Subcutaneous abdominal adipose tissue (tissue), 5 donors: ENCODE measurements at regions not wholly inside any gene's neighbourhood (a gene's known extent, or its start where the extent isn't known, plus 50 kb on each side); places are given as distances from the start of the nearest gene placed in this dataset.
"Not testable (repeated sequence)": the region's sequence is repeated elsewhere in the genome, so short reads cannot be mapped to it uniquely, and the experiment has no call there.

Experiments used
- H3K27ac ChIP-seq: one replicate; pipeline ENCODE4 v1.7.0; 2013; ENCODE audit warnings: low read depth, mild to moderate bottlenecking, inconsistent platforms, low read length, moderate library complexity
- H3K27me3 ChIP-seq, 5 donors: one replicate each; pipeline ENCODE4 v1.7.0; 2013; ENCODE audit warnings: low read length in 5 of 5, inconsistent platforms in 1 of 5; ENCODE audit not compliant: control insufficient read depth in 5 of 5, insufficient read depth in 4 of 5
- H3K36me3 ChIP-seq, 5 donors: one replicate each; pipeline ENCODE4 v1.7.0; 2013; ENCODE audit warnings: low read length in 5 of 5; ENCODE audit not compliant: control insufficient read depth in 5 of 5, insufficient read depth in 5 of 5
- H3K4me1 ChIP-seq, 5 donors: one replicate each; pipeline ENCODE4 v1.7.0; 2013; ENCODE audit warnings: low read length in 5 of 5, mild to moderate bottlenecking in 3 of 5, moderate library complexity in 1 of 5; ENCODE audit not compliant: control insufficient read depth in 5 of 5, insufficient read depth in 5 of 5
- H3K4me3 ChIP-seq, 5 donors: one replicate each; pipeline ENCODE4 v1.7.0; 2013; ENCODE audit warnings: low read length in 5 of 5, low read depth in 1 of 5
- H3K9ac ChIP-seq, 5 donors: one replicate each; pipeline ENCODE4 v1.7.0; 2013; ENCODE audit warnings: low read length in 5 of 5, mild to moderate bottlenecking in 4 of 5, moderate library complexity in 3 of 5
- H3K9me3 ChIP-seq, 5 donors: one replicate each; pipeline ENCODE4 v1.7.0; 2013; ENCODE audit warnings: low read length in 5 of 5; ENCODE audit not compliant: control insufficient read depth in 5 of 5
- donor health status: healthy.
- donor health status: healthy.
- donor health status: healthy.
- donor health status: healthy.
- donor health status: healthy.

GRCh38 chr21:38905752-38906151, 100.0 kb downstream of the ETS2 start:
- no peaks in the 10 kb centered on the region for H3K36me3 ChIP-seq
- H3K9me3 ChIP-seq = peaks cover 0 to 6% (median 0%) of the 10 kb centered on the region in 5 donors
- H3K27ac ChIP-seq = no peak overlapping the region

GRCh38 chr21:38905328-38905727, 99.6 kb downstream of the ETS2 start:
- no peaks in the 10 kb centered on the region for H3K36me3 ChIP-seq
- H3K27me3 ChIP-seq = no peaks in the 10 kb centered on the region
- no peak overlapping the region for H3K9ac ChIP-seq
- H3K4me3 ChIP-seq = no peak overlapping the region
- H3K27ac ChIP-seq = no peak overlapping the region
- peaks cover 0 to 6% (median 0%) of the 10 kb centered on the region in 5 donors for H3K9me3 ChIP-seq
- peaks cover 4 to 32% (median 12%) of the 10 kb centered on the region in 5 donors for H3K4me1 ChIP-seq

More at GRCh38 chr21:38905752-38906151, 100.0 kb downstream of the ETS2 start:
- peaks cover 4 to 36% (median 14%) of the 10 kb centered on the region in 5 donors for H3K4me1 ChIP-seq
- H3K4me3 ChIP-seq = no peak overlapping the region
- H3K9ac ChIP-seq = no peak overlapping the region
- H3K27me3 ChIP-seq = no peaks in the 10 kb centered on the region

- Histone ChIP-seq H3K36me3 (no peaks in the 10 kb centered on the region), H3K27ac (no peak overlapping the region), H3K4me3 (no peak overlapping the region), H3K4me1 (peaks cover 0 to 19% (median 9%) of the 10 kb centered on the region in 5 donors), H3K9me3 (peaks cover 0 to 6% (median 0%) of the 10 kb centered on the region in 5 donors), H3K9ac (no peak overlapping the region), H3K27me3 (no peaks in the 10 kb centered on the region)
These were observed 98.0 kb downstream of the ETS2 start for GRCh38 chr21:38903690-38904139.

- peaks cover 0 to 17% (median 9%) of the 10 kb centered on the region in 5 donors for H3K4me1 ChIP-seq
- H3K4me3 ChIP-seq = no peak overlapping the region
- no peaks in the 10 kb centered on the region for H3K27me3 ChIP-seq
- H3K27ac ChIP-seq = no peak overlapping the region
- H3K9ac ChIP-seq = no peak overlapping the region
- peaks cover 0 to 6% (median 0%) of the 10 kb centered on the region in 5 donors for H3K9me3 ChIP-seq
- no peaks in the 10 kb centered on the region for H3K36me3 ChIP-seq
These were observed 97.1 kb downstream of the ETS2 start for GRCh38 chr21:38902608-38903445.

GRCh38 chr21:38900499-38900898, 94.8 kb downstream of the ETS2 start:
- H3K4me3 ChIP-seq = no peak overlapping the region
- no peak overlapping the region for H3K27ac ChIP-seq
- peaks cover 0 to 4% (median 0%) of the 10 kb centered on the region in 5 donors for H3K4me1 ChIP-seq
- no peaks in the 10 kb centered on the region for H3K27me3 ChIP-seq
- peaks cover 0 to 6% (median 0%) of the 10 kb centered on the region in 5 donors for H3K9me3 ChIP-seq
- H3K36me3 ChIP-seq = no peaks in the 10 kb centered on the region
- no peak overlapping the region for H3K9ac ChIP-seq

GRCh38 chr21:38899985-38900384, 94.3 kb downstream of the ETS2 start:
- H3K4me3 ChIP-seq, H3K36me3 ChIP-seq, H3K9ac ChIP-seq, H3K27me3 ChIP-seq, H3K4me1 ChIP-seq, H3K27ac ChIP-seq, H3K9me3 ChIP-seq: not testable (repeated sequence)

- peaks cover 0 to 4% (median 0%) of the 10 kb centered on the region in 5 donors for H3K4me1 ChIP-seq
- no peaks in the 10 kb centered on the region for H3K36me3 ChIP-seq
- H3K9ac ChIP-seq = no peak overlapping the region
- H3K27ac ChIP-seq = no peak overlapping the region
- H3K4me3 ChIP-seq = no peak overlapping the region
- no peaks in the 10 kb centered on the region for H3K27me3 ChIP-seq
- H3K9me3 ChIP-seq = peaks cover 0 to 6% (median 0%) of the 10 kb centered on the region in 5 donors
These were observed 93.7 kb downstream of the ETS2 start for GRCh38 chr21:38899277-38899947.

GRCh38 chr21:38898422-38899096, 92.8 kb downstream of the ETS2 start:
- Histone ChIP-seq H3K4me3 (no peak overlapping the region), H3K27ac (no peak overlapping the region), H3K9ac (no peak overlapping the region), H3K4me1 (peaks cover 0 to 4% (median 0%) of the 10 kb centered on the region in 5 donors), H3K27me3 (no peaks in the 10 kb centered on the region), H3K9me3 (peaks cover 0 to 6% (median 0%) of the 10 kb centered on the region in 5 donors), H3K36me3 (no peaks in the 10 kb centered on the region)

GRCh38 chr21:38897532-38898421, 92.0 kb downstream of the ETS2 start:
- peaks cover 0 to 4% (median 0%) of the 10 kb centered on the region in 5 donors for H3K9me3 ChIP-seq
- no peaks in the 10 kb centered on the region for H3K27me3 ChIP-seq
- H3K27ac ChIP-seq = no peak overlapping the region
- H3K4me3 ChIP-seq = no peak overlapping the region
- no peak overlapping the region for H3K9ac ChIP-seq
- no peaks in the 10 kb centered on the region for H3K4me1 ChIP-seq
- no peaks in the 10 kb centered on the region for H3K36me3 ChIP-seq
